Astrocyte of the spinal cord (primary cell): ENCODE measurements at regions not wholly inside any gene's neighbourhood (a gene's known extent, or its start where the extent isn't known, plus 50 kb on each side); places are given as distances from the start of the nearest gene placed in this dataset.

Source experiments
- DNase-seq: peaks from one replicate; pipeline ENCODE4 v3.0.0; 2011; ENCODE audit warnings: low read depth, low spot score
- H3K4me3 ChIP-seq: 2 replicates; pipeline ENCODE4 v1.5.1; 2011; ENCODE audit warnings: low read depth, mild to moderate bottlenecking, low read length, moderate library complexity
- CTCF ChIP-seq: IDR thresholded peaks from 2 replicates; pipeline ENCODE4 v1.5.1; 2012; ENCODE audit warnings: low read depth, mild to moderate bottlenecking, low read length, inconsistent platforms
- in situ Hi-C: cut with HindIII; loops from 2 replicates; pipeline ENCODE4 v1.10.0; 2017; ENCODE audit warnings: low sequenced_read_pairs

GRCh38 chr14:64639340-64639821 is 64.8 kb upstream of the PLEKHG3 start:
- H3K4me3 ChIP-seq: no peak overlapping the region
- peak; percentile 58 for DNase-seq
- in situ Hi-C loops: no loop called here
- TF ChIP-seq CTCF: no peak

GRCh38 chr14:64640839-64641238 is 63.4 kb upstream of the PLEKHG3 start:
- H3K4me3 ChIP-seq: no peak overlapping the region
- no peak for DNase-seq
- in situ Hi-C loops: no loop called here
- TF ChIP-seq CTCF: no peak

GRCh38 chr14:64641760-64642159 is 62.5 kb upstream of the PLEKHG3 start:
- in situ Hi-C loops: no loop called here
- H3K4me3 ChIP-seq: no peak overlapping the region
- DNase-seq: no peak
- no peak for TF ChIP-seq CTCF

GRCh38 chr14:64643709-64644108 is 60.5 kb upstream of the PLEKHG3 start:
- in situ Hi-C loops: no loop called here
- TF ChIP-seq CTCF: no peak
- DNase-seq: no peak
- no peak overlapping the region for H3K4me3 ChIP-seq

- in situ Hi-C loops: no loop called here
- TF ChIP-seq CTCF: no peak
- no peak for DNase-seq
- no peak overlapping the region for H3K4me3 ChIP-seq
Observed at GRCh38 chr14:64644629-64645028, 59.6 kb upstream of the PLEKHG3 start.

- in situ Hi-C loops: no loop called here
- H3K4me3 ChIP-seq: no peak overlapping the region
- no peak for TF ChIP-seq CTCF
- peak; percentile 96 for DNase-seq
Observed at GRCh38 chr14:64645220-64645892, 58.9 kb upstream of the PLEKHG3 start.
